Esophagus muscularis mucosa (tissue), 4 donors: ENCODE measurements at regions not wholly inside any gene's neighbourhood (a gene's known extent, or its start where the extent isn't known, plus 50 kb on each side); places are given as distances from the start of the nearest gene placed in this dataset.

Experiments
- DNase-seq: peaks from one replicate; pipeline ENCODE4 v3.0.0-alpha.2; 2017; ENCODE audit errors: extremely low spot score
- H3K27ac ChIP-seq, 4 donors: fragments of 200-600 bp; sonication (generic); replicated peaks in 1 of 4; 1 replicate in 3 of 4; 2 replicates in 1 of 4; pipeline ENCODE4 v1.5.1; 2016 to 2019; ENCODE audit warnings: mild to moderate bottlenecking in 1 of 4
- H3K27me3 ChIP-seq, 4 donors: fragments of 200-600 bp; sonication (generic); one replicate each; pipeline versions ENCODE4 v1.5.1 to v1.6.0; 2016 to 2019
- H3K36me3 ChIP-seq, 4 donors: fragments of 200-600 bp; sonication (generic); one replicate each; pipeline ENCODE4 v1.5.1; 2016 to 2019
- H3K4me1 ChIP-seq, 4 donors: fragments of 200-600 bp; sonication (generic); one replicate each; pipeline ENCODE4 v1.5.1; 2016 to 2019
- H3K4me3 ChIP-seq, 4 donors: fragments of 200-600 bp; sonication (generic); 1 replicate in 2 of 4; 2 replicates in 2 of 4; pipeline ENCODE4 v1.5.1; 2016 to 2019; ENCODE audit warnings: mild to moderate bottlenecking in 4 of 4, moderate library complexity in 1 of 4
- H3K9me3 ChIP-seq, 4 donors: fragments of 200-600 bp; sonication (generic); 1 replicate in 3 of 4; 2 replicates in 1 of 4; pipeline ENCODE4 v1.5.1; 2016 to 2019
- CTCF ChIP-seq, 3 experiments: fragments of 200-600 bp in 2 of 3; fragments of 450-650 bp in 1 of 3; sonication (generic) in 2 of 3; IDR thresholded peaks; one replicate each; pipeline ENCODE4 v1.5.1; 2017 to 2019; ENCODE audit warnings: antibody characterized with exemption in 3 of 3, mild to moderate bottlenecking in 2 of 3, moderate library complexity in 1 of 3
- EP300 ChIP-seq: sonication (generic); formaldehyde crosslinking; IDR thresholded peaks from one replicate; pipeline ENCODE4 v1.6.1; 2017; ENCODE audit warnings: antibody characterized with exemption
- POLR2A ChIP-seq: fragments of 450-650 bp; IDR thresholded peaks from one replicate; pipeline ENCODE4 v1.6.1; 2017; ENCODE audit warnings: antibody characterized with exemption, moderate library complexity, mild to moderate bottlenecking, low read depth
- POLR2AphosphoS5 ChIP-seq, 2 donors: sonication (generic); formaldehyde crosslinking; IDR thresholded peaks; one replicate each; pipeline ENCODE4 v1.6.1; 2017; ENCODE audit warnings: antibody characterized with exemption in 2 of 2
- WGBS: methylation state at CpG from one replicate; pipeline ENCODE4 v1.1.5; 2018; 5-methylcytosine and 5-hydroxymethylcytosine counted together
- intact Hi-C: fragments of 100-400 bp; cut with DNase I; formaldehyde crosslinking; loops from one replicate; pipeline ENCODE4 v1.15.1; 2023

GRCh38 chr1:229003233-229004031, 267.5 kb upstream of the RAB4A start:
- no peak for DNase-seq
- H3K4me3 ChIP-seq = no peak overlapping the region
- peak overlapping the region; percentile 46 to 54 (median 51) for H3K27ac ChIP-seq
- H3K9me3 ChIP-seq = no peaks in the 10 kb centered on the region
- TF ChIP-seq POLR2AphosphoS5 (IDR thresholded peaks at IDR 0.05) (peak in 1 of 2 donors; percentile 46), CTCF (IDR thresholded peaks at IDR 0.05) (no peak)
- 68% methylated on average over 14 of the region's 17 CpGs for WGBS
- no peaks in the 10 kb centered on the region for H3K36me3 ChIP-seq
- H3K4me1 ChIP-seq = peaks cover 0 to 15% (median 13%) of the 10 kb centered on the region in 4 donors
- H3K27me3 ChIP-seq = no peaks in the 10 kb centered on the region
- intact Hi-C loops = no loop called here

GRCh38 chr1:229004066-229004833, 266.7 kb upstream of the RAB4A start:
- intact Hi-C loops = no loop called here
- Histone ChIP-seq H3K27me3 (no peaks in the 10 kb centered on the region), H3K9me3 (no peaks in the 10 kb centered on the region), H3K4me1 (peaks cover 0 to 15% (median 13%) of the 10 kb centered on the region in 4 donors), H3K27ac (peak overlapping the region; percentile 46 to 54 (median 51)), H3K36me3 (no peaks in the 10 kb centered on the region), H3K4me3 (no peak overlapping the region)
- TF ChIP-seq EP300 (no peak), POLR2A (no peak)
- WGBS = 92% methylated on average over 13 of the region's 14 CpGs
- no peak for DNase-seq

- H3K27ac ChIP-seq = no peak overlapping the region
- WGBS = 97% methylated on average over 3 of the region's 3 CpGs
- H3K4me1 ChIP-seq = peaks cover 0 to 15% (median 13%) of the 10 kb centered on the region in 4 donors
- no peaks in the 10 kb centered on the region for H3K27me3 ChIP-seq
- no peaks in the 10 kb centered on the region for H3K9me3 ChIP-seq
- H3K36me3 ChIP-seq = no peaks in the 10 kb centered on the region
- no peak overlapping the region for H3K4me3 ChIP-seq
- intact Hi-C loops = no loop called here
- TF ChIP-seq POLR2AphosphoS5 (IDR thresholded peaks at IDR 0.05) = no peak
- no peak for DNase-seq
Measured at GRCh38 chr1:229005097-229005496, 265.8 kb upstream of the RAB4A start.

GRCh38 chr1:229005556-229005955, 265.4 kb upstream of the RAB4A start:
- no peaks in the 10 kb centered on the region for H3K9me3 ChIP-seq
- H3K4me1 ChIP-seq = peaks cover 0 to 15% (median 13%) of the 10 kb centered on the region in 4 donors
- no peak for TF ChIP-seq POLR2A
- TF ChIP-seq POLR2AphosphoS5 (IDR thresholded peaks at IDR 0.05) = no peak
- H3K4me3 ChIP-seq = no peak overlapping the region
- no peak for DNase-seq
- 93% methylated on average over 7 of the region's 7 CpGs for WGBS
- no peak overlapping the region for H3K27ac ChIP-seq
- H3K27me3 ChIP-seq = no peaks in the 10 kb centered on the region
- intact Hi-C loops = no loop called here
- H3K36me3 ChIP-seq = no peaks in the 10 kb centered on the region

- Histone ChIP-seq H3K27me3 (no peaks in the 10 kb centered on the region), H3K27ac (no peak overlapping the region), H3K4me3 (no peak overlapping the region), H3K36me3 (no peaks in the 10 kb centered on the region), H3K4me1 (peaks cover 0 to 15% (median 13%) of the 10 kb centered on the region in 4 donors), H3K9me3 (no peaks in the 10 kb centered on the region)
- intact Hi-C loops = no loop called here
- 84% methylated on average over 10 of the region's 12 CpGs for WGBS
- TF ChIP-seq EP300 (no peak), CTCF (IDR thresholded peaks at IDR 0.05) (no peak), POLR2AphosphoS5 (IDR thresholded peaks at IDR 0.05) (no peak), POLR2A (no peak)
- no peak for DNase-seq
Measured at GRCh38 chr1:229006121-229006870, 264.6 kb upstream of the RAB4A start.

- Histone ChIP-seq H3K27me3 (no peaks in the 10 kb centered on the region), H3K36me3 (no peaks in the 10 kb centered on the region)
Measured at GRCh38 chr1:229007167-229007566, 263.7 kb upstream of the RAB4A start.

More at GRCh38 chr1:229007167-229007566, 263.7 kb upstream of the RAB4A start:
- H3K4me1 ChIP-seq = peaks cover 0 to 15% (median 13%) of the 10 kb centered on the region in 4 donors
- TF ChIP-seq POLR2A (no peak), EP300 (no peak), CTCF (IDR thresholded peaks at IDR 0.05) (no peak), POLR2AphosphoS5 (IDR thresholded peaks at IDR 0.05) (no peak)
- DNase-seq = no peak
- H3K4me3 ChIP-seq = no peak overlapping the region
- 89% methylated on average over 7 of the region's 7 CpGs for WGBS
- no peaks in the 10 kb centered on the region for H3K9me3 ChIP-seq
- no peak overlapping the region for H3K27ac ChIP-seq
- intact Hi-C loops = no loop called here
